CD1c-positive myeloid dendritic cell (primary cell): ENCODE measurements at regions not wholly inside any gene's neighbourhood (a gene's known extent, or its start where the extent isn't known, plus 50 kb on each side); places are given as distances from the start of the nearest gene placed in this dataset.

ENCODE experiments used
- DNase-seq: peaks from one replicate; pipeline ENCODE4 v3.0.0-alpha.2; 2016; ENCODE audit errors: extremely low spot score

GRCh38 chr5:167880420-167880819 lies 411.0 kb upstream of the WWC1 start:
- DNase-seq = no peak

- no peak for DNase-seq
Measured at GRCh38 chr5:167881041-167881440, 410.4 kb upstream of the WWC1 start.

GRCh38 chr5:167886196-167886595 lies 405.2 kb upstream of the WWC1 start:
- no peak for DNase-seq

- DNase-seq = no peak
Measured at GRCh38 chr5:167888393-167888792, 403.1 kb upstream of the WWC1 start.

- no peak for DNase-seq
Measured at GRCh38 chr5:167889276-167889675, 402.2 kb upstream of the WWC1 start.

- no peak for DNase-seq
Measured at GRCh38 chr5:167892352-167893115, 398.9 kb upstream of the WWC1 start.

GRCh38 chr5:167893271-167893670 lies 398.2 kb upstream of the WWC1 start:
- no peak for DNase-seq

- DNase-seq = no peak
Measured at GRCh38 chr5:167894631-167895472, 396.6 kb upstream of the WWC1 start.

GRCh38 chr5:167895899-167896659 lies 395.4 kb upstream of the WWC1 start:
- DNase-seq = no peak

GRCh38 chr5:167896814-167897213 lies 394.6 kb upstream of the WWC1 start:
- DNase-seq = no peak

GRCh38 chr5:167897371-167897770 lies 394.1 kb upstream of the WWC1 start:
- DNase-seq = no peak

- DNase-seq = no peak
Measured at GRCh38 chr5:167898361-167899042, 392.9 kb upstream of the WWC1 start.

GRCh38 chr5:167899490-167900070 lies 391.9 kb upstream of the WWC1 start:
- no peak for DNase-seq

- no peak for DNase-seq
Measured at GRCh38 chr5:167900340-167900935, 391.0 kb upstream of the WWC1 start.

- no peak for DNase-seq
Measured at GRCh38 chr5:167902298-167902697, 389.1 kb upstream of the WWC1 start.

GRCh38 chr5:167903243-167903642 lies 388.2 kb upstream of the WWC1 start:
- no peak for DNase-seq

- DNase-seq = no peak
Measured at GRCh38 chr5:167903659-167904058, 387.8 kb upstream of the WWC1 start.

GRCh38 chr5:167905919-167906853 lies 385.3 kb upstream of the WWC1 start:
- DNase-seq = no peak

- peak; percentile 7 for DNase-seq
Measured at GRCh38 chr5:167908606-167909005, 382.8 kb upstream of the WWC1 start.
